GM19328 (cell line): ENCODE measurements at regions not wholly inside any gene's neighbourhood (a gene's known extent, or its start where the extent isn't known, plus 50 kb on each side); places are given as distances from the start of the nearest gene placed in this dataset.
"Not testable (repeated sequence)": the region's sequence is repeated elsewhere in the genome, so short reads cannot be mapped to it uniquely, and the experiment has no call there.

Source experiments
- ATAC-seq: cut with Tn5 transposase; IDR thresholded peaks from one replicate; pipeline ENCODE4 v1.9.1; 2021; ENCODE audit warnings: mild to moderate bottlenecking, moderate library complexity; ENCODE audit not compliant: unreplicated experiment

DNA sequence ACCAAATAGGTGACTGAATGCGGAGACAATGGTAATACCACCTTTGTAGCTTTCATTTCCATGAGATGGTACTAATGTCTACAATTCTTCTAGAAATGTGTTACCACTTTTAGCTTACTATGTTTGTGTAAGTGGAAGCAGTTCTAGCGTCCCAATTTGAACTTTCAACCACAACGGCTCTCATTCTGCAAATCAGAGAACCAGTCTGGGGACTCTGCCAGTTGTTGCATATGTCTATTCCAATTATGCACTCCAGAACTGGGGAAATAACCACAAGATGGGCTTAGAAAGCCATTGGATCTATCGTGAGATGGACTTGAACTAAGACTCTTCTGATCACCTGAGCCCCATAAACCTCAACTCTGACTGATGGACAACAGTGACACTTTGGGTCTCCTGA is 862.3 kb downstream of the SLITRK1 start:
- no peak for ATAC-seq

GRCh38 chr13:83009987-83010386 is 872.3 kb downstream of the SLITRK1 start:
- no peak for ATAC-seq

DNA sequence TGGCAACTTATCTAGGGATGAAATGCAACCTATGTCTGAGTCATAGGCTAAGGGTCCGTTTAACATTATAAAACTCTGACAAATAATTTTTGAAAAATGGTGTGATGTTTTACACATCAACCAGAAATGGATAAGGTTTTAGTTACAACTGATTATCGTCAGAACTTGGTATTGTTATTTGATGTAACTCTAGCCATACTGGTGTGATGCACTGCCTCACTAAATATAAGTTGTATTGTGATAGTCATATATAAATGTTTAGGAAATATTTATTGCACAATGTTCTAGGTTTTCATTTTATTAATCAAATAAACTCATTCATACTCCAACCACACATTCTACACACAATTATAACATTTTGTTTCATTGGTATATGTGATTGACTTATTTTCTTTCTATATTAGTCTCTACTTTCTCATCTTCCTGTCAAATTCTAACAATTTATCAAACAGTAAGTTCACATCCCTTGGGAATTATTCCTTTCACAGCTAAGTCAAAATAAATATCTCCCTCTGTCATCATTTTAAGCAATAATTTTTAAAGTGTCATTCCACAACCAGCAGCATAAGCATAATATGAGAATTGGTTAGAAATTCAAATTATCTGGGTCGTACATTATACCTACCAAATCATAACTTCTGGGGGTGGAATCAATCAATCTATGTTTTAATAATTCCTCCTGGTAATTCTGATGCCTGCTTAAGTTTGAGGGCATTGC is 873.9 kb downstream of the SLITRK1 start:
- ATAC-seq: no peak

- no peak for ATAC-seq
Observed at GRCh38 chr13:83007226-83007625, 875.0 kb downstream of the SLITRK1 start.

DNA sequence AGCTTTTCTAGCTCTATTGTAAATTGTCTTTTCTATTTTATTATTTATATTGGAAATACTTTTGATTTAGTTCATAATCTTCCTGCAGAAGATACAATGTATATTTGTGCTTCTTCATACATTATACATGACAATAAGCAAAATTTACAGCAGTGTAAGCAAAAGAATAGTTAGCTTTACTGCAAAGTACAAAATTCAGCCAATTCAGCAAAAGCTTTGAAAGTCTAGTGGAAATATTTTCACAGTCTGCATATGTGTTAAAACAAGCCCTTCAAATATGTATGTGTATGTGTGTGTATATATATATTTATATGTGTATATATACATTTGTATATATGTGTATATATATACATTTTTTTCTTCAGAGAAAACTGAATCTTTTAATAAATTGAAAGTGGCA is 879.1 kb downstream of the SLITRK1 start:
- no peak for ATAC-seq

DNA sequence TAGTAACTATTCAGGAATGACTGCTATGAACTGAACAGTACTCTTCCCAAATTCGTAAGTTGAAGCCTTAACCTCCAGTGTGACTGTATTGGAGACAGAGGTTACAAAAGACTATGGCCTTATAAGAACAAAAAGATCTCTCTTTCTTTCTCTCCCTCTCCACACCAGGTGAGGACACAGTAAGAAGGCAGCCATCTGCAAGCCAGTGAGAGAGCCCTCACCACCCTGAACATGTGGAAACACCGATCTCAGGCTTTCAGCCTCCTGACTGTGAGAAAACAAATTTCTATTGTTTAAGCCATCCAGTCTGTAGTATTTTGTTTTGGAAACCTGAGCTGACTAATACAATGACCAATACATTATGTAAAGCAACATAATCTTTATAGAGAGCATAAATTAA is 888.9 kb downstream of the SLITRK1 start:
- ATAC-seq: no peak

- ATAC-seq: no peak
Observed at GRCh38 chr13:82976499-82976898, 905.8 kb downstream of the SLITRK1 start.

- ATAC-seq: no peak
Observed at GRCh38 chr13:82963226-82964099, 918.8 kb downstream of the SLITRK1 start.

GRCh38 chr13:82962397-82962796 is 919.9 kb downstream of the SLITRK1 start:
- ATAC-seq: no peak

- no peak for ATAC-seq
Observed at GRCh38 chr13:82961757-82962156, 920.5 kb downstream of the SLITRK1 start.

GRCh38 chr13:82952336-82952735 is 929.9 kb downstream of the SLITRK1 start:
- ATAC-seq: not testable (repeated sequence)

GRCh38 chr13:82947683-82948082 is 934.6 kb downstream of the SLITRK1 start:
- ATAC-seq: no peak

DNA sequence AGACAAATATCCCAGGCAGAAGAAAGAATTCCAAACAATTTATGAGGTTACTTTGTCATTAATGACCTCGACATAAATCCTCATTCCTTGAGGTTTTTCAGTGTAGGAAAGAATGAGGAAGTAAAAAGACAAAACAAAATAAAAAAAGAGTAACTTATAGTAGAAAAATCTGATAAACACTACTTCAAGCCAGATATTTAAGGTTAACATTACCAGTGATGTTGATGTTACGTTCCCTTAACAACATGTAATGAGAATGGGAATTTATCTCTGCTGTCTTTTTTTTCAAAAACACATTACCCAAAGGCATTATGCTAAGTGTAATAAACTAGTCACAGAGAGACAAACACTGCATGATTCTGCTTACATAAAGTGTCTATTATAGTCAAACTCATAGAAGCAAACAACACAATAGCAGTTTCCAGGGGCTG is 935.1 kb downstream of the SLITRK1 start:
- no peak for ATAC-seq

DNA sequence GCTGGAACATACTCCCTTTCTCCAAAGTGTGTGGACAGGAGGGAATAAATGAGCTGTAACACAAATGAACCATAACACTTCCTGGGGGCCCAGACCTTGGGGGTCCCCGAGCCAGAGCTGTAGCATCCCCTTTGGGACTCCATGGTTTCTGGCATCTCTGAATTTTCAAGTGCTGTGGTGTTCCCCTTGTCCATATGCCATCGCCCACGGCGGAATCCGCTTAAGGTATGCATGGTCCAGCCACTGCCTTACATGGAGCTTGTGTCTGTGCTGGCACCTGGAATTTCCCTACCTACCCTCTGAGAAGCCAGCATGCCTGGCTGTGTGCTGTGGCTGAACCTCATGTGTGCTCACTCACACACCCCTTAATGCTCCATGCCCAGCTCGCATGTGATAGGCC is 943.6 kb downstream of the SLITRK1 start:
- no peak for ATAC-seq

DNA sequence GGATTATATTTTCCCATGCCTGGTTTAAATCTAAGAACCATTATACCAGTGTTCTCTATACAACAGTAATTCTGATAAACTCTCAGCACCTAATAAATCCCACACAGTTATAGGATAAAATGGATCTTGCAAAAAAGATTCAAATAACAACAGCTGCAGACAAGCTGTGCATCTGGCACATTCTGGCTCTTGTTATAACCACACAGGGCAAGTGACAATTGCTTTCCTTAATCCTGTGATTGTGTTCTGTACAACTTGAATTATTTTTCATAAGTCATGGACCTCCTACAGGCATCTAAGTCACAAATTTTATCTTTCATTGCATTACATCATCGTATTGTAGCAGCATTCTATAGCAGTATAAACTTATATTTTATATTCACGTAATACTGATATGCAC is 948.3 kb downstream of the SLITRK1 start:
- no peak for ATAC-seq

- ATAC-seq: no peak
Observed at GRCh38 chr13:82925114-82925513, 957.2 kb downstream of the SLITRK1 start.

GRCh38 chr13:82917984-82918383 is 964.3 kb downstream of the SLITRK1 start:
- ATAC-seq: no peak

GRCh38 chr13:82912564-82912963 is 969.7 kb downstream of the SLITRK1 start:
- no peak for ATAC-seq

- ATAC-seq: no peak
Observed at GRCh38 chr13:82905071-82905470, 977.2 kb downstream of the SLITRK1 start.

- no peak for ATAC-seq
Observed at GRCh38 chr13:82900453-82900852, 981.8 kb downstream of the SLITRK1 start.

- no peak for ATAC-seq
Observed at GRCh38 chr13:82898586-82898985, 983.7 kb downstream of the SLITRK1 start.

GRCh38 chr13:82879921-82880320 is 1002.4 kb downstream of the SLITRK1 start:
- no peak for ATAC-seq
